Mammary epithelial cell (primary cell): ENCODE measurements at regions not wholly inside any gene's neighbourhood (a gene's known extent, or its start where the extent isn't known, plus 50 kb on each side); places are given as distances from the start of the nearest gene placed in this dataset.

Experiments
- EZH2 ChIP-seq: IDR thresholded peaks from 2 replicates; pipeline ENCODE4 v1.6.1; 2012; ENCODE audit warnings: low read length, inconsistent platforms, borderline replicate concordance
- TF ChIP-seq, protein P1 (sequence below), 2 donors: IDR thresholded peaks in 1 of 2; conservative IDR thresholded peaks in 1 of 2; 2 replicates each; pipeline ENCODE4 v1.5.1; 2011 to 2012; ENCODE audit warnings: inconsistent platforms in 2 of 2, low read length in 2 of 2, mild to moderate bottlenecking in 2 of 2, control low read depth in 1 of 2, low read depth in 1 of 2; ENCODE audit not compliant: insufficient read depth in 1 of 2; ENCODE audit errors: extremely low read depth in 1 of 2

- TF ChIP-seq, protein P1, sequence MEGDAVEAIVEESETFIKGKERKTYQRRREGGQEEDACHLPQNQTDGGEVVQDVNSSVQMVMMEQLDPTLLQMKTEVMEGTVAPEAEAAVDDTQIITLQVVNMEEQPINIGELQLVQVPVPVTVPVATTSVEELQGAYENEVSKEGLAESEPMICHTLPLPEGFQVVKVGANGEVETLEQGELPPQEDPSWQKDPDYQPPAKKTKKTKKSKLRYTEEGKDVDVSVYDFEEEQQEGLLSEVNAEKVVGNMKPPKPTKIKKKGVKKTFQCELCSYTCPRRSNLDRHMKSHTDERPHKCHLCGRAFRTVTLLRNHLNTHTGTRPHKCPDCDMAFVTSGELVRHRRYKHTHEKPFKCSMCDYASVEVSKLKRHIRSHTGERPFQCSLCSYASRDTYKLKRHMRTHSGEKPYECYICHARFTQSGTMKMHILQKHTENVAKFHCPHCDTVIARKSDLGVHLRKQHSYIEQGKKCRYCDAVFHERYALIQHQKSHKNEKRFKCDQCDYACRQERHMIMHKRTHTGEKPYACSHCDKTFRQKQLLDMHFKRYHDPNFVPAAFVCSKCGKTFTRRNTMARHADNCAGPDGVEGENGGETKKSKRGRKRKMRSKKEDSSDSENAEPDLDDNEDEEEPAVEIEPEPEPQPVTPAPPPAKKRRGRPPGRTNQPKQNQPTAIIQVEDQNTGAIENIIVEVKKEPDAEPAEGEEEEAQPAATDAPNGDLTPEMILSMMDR (conservative IDR thresholded peaks at IDR 0.05 in 1 of 2, IDR thresholded peaks at IDR 0.05 in 1 of 2; ENCODE audit: extremely low read depth in 1 of 2, insufficient read depth in 1 of 2, low read depth in 1 of 2, low read length in 2 of 2) = no peak
- TF ChIP-seq EZH2 = no peak
Observed at GRCh38 chr1:29382851-29383745, 146.8 kb downstream of the PTPRU start.
